Suprapubic skin (tissue), 4 donors: ENCODE measurements at regions not wholly inside any gene's neighbourhood (a gene's known extent, or its start where the extent isn't known, plus 50 kb on each side); places are given as distances from the start of the nearest gene placed in this dataset.

Source experiments
- DNase-seq, 2 donors: peaks; one replicate each; pipeline ENCODE4 v3.0.0-alpha.2; 2019; ENCODE audit warnings: low spot score in 2 of 2
- H3K27ac ChIP-seq: fragments of 200-600 bp; sonication (generic); one replicate; pipeline ENCODE4 v1.5.1; 2019
- H3K27me3 ChIP-seq: fragments of 200-600 bp; sonication (generic); one replicate; pipeline ENCODE4 v1.5.1; 2019
- H3K36me3 ChIP-seq: fragments of 200-600 bp; sonication (generic); one replicate; pipeline ENCODE4 v1.5.1; 2019
- H3K4me1 ChIP-seq: fragments of 200-600 bp; sonication (generic); one replicate; pipeline ENCODE4 v1.5.1; 2019
- H3K4me3 ChIP-seq: fragments of 200-600 bp; sonication (generic); one replicate; pipeline ENCODE4 v1.5.1; 2019; ENCODE audit warnings: mild to moderate bottlenecking
- H3K9me3 ChIP-seq: fragments of 200-600 bp; sonication (generic); one replicate; pipeline ENCODE4 v1.5.1; 2019
- EP300 ChIP-seq: sonication (generic); formaldehyde crosslinking; IDR thresholded peaks from one replicate; pipeline ENCODE4 v1.6.1; 2017; ENCODE audit warnings: antibody characterized with exemption
- POLR2A ChIP-seq, 2 donors: fragments of 450-650 bp; IDR thresholded peaks; one replicate each; pipeline ENCODE4 v1.6.1; 2017; ENCODE audit warnings: antibody characterized with exemption in 2 of 2, mild to moderate bottlenecking in 2 of 2, moderate library complexity in 2 of 2
- POLR2AphosphoS5 ChIP-seq, 3 donors: sonication (generic); formaldehyde crosslinking; IDR thresholded peaks; one replicate each; pipeline ENCODE4 v1.6.1; 2017; ENCODE audit warnings: antibody characterized with exemption in 3 of 3
- WGBS: methylation state at CpG from one replicate; pipeline ENCODE4 v1.1.5; 2018; 5-methylcytosine and 5-hydroxymethylcytosine counted together
- TF ChIP-seq, protein P1 (sequence below), 2 donors: fragments of 200-600 bp in 1 of 2; fragments of 450-650 bp in 1 of 2; sonication (generic) in 1 of 2; IDR thresholded peaks; one replicate each; pipeline ENCODE4 v1.5.1; 2016 to 2019; ENCODE audit warnings: antibody characterized with exemption in 2 of 2, mild to moderate bottlenecking in 1 of 2, moderate library complexity in 1 of 2

DNA sequence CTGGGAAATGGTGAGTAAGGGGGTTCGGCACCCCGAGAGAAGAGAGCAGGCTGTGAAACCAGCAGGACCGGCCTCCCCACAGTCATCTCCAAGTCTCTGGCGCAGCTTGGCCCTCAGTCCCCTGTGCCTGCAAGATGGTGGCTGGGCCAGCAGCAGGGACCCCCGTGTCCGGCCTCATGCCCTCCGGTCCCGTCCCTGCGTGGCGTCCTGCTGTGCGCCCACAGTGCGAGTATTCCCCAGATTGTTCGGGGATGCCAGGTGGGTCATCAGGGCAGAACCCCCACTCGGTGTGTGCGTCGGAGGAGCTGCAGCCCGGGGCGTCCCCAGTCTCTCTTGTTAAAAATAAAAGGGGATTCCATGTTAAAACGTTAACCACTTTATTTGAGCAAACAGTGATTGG lies 216.9 kb upstream of the ALG10B start:
- 93% methylated on average over 10 of the region's 19 CpGs for WGBS
- no peak overlapping the region for H3K4me3 ChIP-seq
- peaks cover 6% of the 10 kb centered on the region for H3K9me3 ChIP-seq
- H3K4me1 ChIP-seq: no peaks in the 10 kb centered on the region
- DNase-seq: no peak
- H3K27ac ChIP-seq: no peak overlapping the region
- H3K27me3 ChIP-seq: no peaks in the 10 kb centered on the region
- H3K36me3 ChIP-seq: no peaks in the 10 kb centered on the region
- TF ChIP-seq, protein P1, sequence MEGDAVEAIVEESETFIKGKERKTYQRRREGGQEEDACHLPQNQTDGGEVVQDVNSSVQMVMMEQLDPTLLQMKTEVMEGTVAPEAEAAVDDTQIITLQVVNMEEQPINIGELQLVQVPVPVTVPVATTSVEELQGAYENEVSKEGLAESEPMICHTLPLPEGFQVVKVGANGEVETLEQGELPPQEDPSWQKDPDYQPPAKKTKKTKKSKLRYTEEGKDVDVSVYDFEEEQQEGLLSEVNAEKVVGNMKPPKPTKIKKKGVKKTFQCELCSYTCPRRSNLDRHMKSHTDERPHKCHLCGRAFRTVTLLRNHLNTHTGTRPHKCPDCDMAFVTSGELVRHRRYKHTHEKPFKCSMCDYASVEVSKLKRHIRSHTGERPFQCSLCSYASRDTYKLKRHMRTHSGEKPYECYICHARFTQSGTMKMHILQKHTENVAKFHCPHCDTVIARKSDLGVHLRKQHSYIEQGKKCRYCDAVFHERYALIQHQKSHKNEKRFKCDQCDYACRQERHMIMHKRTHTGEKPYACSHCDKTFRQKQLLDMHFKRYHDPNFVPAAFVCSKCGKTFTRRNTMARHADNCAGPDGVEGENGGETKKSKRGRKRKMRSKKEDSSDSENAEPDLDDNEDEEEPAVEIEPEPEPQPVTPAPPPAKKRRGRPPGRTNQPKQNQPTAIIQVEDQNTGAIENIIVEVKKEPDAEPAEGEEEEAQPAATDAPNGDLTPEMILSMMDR (IDR thresholded peaks at IDR 0.05): no peak
- TF ChIP-seq POLR2AphosphoS5 (IDR thresholded peaks at IDR 0.05) (no peak), POLR2A (IDR thresholded peaks at IDR 0.05) (no peak), EP300 (no peak)

DNA sequence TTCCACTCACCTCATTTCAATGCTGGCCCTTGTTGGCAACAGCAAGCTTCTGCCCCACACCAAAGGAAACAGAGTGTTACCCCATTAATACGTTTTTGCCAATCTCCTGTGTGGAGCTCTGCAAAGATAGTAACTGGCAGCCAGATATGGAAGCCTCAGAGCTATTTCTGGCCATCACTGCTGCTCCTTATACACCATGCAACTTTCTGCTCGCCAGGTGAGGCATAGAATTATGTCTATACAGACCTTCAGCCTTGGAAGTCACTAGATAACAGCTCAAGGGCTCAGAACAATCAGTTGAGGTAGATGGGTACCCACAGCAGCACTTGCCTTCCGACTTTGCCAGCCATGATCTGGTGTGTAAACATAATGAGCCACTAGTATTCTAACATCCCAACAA lies 214.8 kb upstream of the ALG10B start:
- no peak for TF ChIP-seq EP300
- no peak for TF ChIP-seq POLR2AphosphoS5 (IDR thresholded peaks at IDR 0.05)
- no peak for TF ChIP-seq POLR2A (IDR thresholded peaks at IDR 0.05)
- TF ChIP-seq, protein P1 (IDR thresholded peaks at IDR 0.05): no peak
- Histone ChIP-seq H3K27me3 (no peaks in the 10 kb centered on the region), H3K4me3 (no peak overlapping the region), H3K27ac (no peak overlapping the region), H3K4me1 (no peaks in the 10 kb centered on the region), H3K9me3 (peaks cover 6% of the 10 kb centered on the region), H3K36me3 (no peaks in the 10 kb centered on the region)
- 24% methylated on average over 3 of the region's 3 CpGs for WGBS
- no peak for DNase-seq

DNA sequence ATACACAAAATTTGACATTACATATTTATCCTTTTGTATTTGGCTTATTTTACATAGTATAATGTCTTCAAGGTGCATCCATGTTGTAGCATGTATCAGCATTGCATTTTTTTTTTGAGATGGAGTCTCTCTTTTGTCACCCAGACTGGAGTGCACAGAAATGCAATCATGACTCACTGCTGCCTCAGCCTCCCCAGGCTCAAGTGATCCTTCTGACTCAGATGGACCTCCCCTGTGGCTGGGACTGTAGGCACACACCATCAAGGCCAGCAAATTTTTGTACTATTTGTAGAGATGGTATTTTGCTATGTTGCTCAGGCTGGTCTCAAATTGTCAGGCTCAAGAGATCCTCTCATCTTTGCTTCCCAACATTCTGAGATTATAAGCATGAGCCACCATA lies 214.4 kb upstream of the ALG10B start:
- H3K4me3 ChIP-seq: no peak overlapping the region
- H3K4me1 ChIP-seq: no peaks in the 10 kb centered on the region
- no peak for DNase-seq
- H3K27ac ChIP-seq: no peak overlapping the region
- H3K9me3 ChIP-seq: peaks cover 6% of the 10 kb centered on the region
- H3K27me3 ChIP-seq: no peaks in the 10 kb centered on the region
- no peak for TF ChIP-seq POLR2A (IDR thresholded peaks at IDR 0.05)
- TF ChIP-seq POLR2AphosphoS5 (IDR thresholded peaks at IDR 0.05): no peak
- TF ChIP-seq EP300: no peak
- TF ChIP-seq, protein P1 (IDR thresholded peaks at IDR 0.05): no peak
- no peaks in the 10 kb centered on the region for H3K36me3 ChIP-seq

DNA sequence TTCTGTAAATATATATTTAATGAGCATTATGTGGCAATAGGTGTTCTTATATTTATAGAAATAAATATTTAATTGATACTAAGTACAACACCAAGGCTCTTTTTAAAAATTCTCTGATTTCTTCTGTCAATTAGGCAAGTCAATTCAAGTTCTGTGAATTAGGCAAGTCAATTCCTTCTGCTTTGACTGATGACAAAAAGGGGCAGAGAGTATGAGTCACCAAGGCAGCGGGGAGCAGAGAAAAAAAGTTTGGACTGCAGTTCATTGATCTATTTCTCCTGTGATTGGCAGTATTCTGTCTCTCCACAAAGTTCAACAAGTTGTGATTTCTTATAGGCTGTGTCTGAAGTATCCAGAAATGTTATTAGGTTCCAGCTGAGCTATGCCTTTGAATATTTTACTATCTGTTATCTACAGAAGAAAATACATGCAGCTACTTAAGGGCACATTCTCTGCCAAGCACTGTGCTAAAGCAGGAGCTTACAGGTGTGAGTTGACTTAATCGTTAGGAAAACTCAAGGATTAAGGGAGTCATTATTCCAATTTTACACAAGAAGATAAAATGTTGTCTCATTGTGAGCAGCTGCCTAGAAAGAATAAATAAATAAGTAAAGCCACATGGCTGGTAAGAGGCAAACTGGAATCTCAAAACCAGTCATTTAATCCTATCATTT lies 206.4 kb upstream of the ALG10B start:
- 55% methylated on average over 2 of the region's 2 CpGs for WGBS
- no peaks in the 10 kb centered on the region for H3K9me3 ChIP-seq
- DNase-seq: no peak

DNA sequence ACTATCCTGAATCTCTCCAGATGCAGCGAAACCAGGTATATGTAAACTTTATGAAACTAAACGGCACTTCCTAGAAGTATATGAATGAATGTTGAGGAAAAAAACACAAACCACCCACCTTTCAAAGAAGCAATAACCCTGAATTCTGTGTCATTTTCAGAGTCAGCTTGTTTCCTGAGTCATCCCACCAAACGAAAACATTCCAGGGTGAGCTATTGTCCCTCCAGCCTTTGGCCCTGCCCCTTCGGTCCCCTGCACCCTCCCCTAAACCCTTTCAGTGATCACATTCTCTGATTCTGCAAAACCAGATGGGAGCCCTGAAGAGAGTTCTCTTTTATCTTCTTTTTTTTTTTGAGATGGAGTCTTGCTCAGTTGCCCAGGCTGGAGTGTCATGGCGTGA lies 202.6 kb upstream of the ALG10B start:
- DNase-seq: no peak
- no peaks in the 10 kb centered on the region for H3K9me3 ChIP-seq
- H3K4me3 ChIP-seq: no peak overlapping the region
- H3K36me3 ChIP-seq: no peaks in the 10 kb centered on the region
- TF ChIP-seq POLR2A (IDR thresholded peaks at IDR 0.05): no peak
- 69% methylated on average over 5 of the region's 5 CpGs for WGBS
- no peaks in the 10 kb centered on the region for H3K27me3 ChIP-seq
- H3K4me1 ChIP-seq: no peaks in the 10 kb centered on the region
- H3K27ac ChIP-seq: no peak overlapping the region

More for the DNA sequence above, 206.4 kb upstream of the ALG10B start:
- Histone ChIP-seq H3K36me3 (no peaks in the 10 kb centered on the region), H3K4me1 (no peaks in the 10 kb centered on the region), H3K27me3 (no peaks in the 10 kb centered on the region), H3K4me3 (no peak overlapping the region), H3K27ac (no peak overlapping the region)
- TF ChIP-seq, protein P1 (IDR thresholded peaks at IDR 0.05): no peak
- TF ChIP-seq POLR2A (IDR thresholded peaks at IDR 0.05) (no peak), POLR2AphosphoS5 (IDR thresholded peaks at IDR 0.05) (no peak), EP300 (no peak)

DNA sequence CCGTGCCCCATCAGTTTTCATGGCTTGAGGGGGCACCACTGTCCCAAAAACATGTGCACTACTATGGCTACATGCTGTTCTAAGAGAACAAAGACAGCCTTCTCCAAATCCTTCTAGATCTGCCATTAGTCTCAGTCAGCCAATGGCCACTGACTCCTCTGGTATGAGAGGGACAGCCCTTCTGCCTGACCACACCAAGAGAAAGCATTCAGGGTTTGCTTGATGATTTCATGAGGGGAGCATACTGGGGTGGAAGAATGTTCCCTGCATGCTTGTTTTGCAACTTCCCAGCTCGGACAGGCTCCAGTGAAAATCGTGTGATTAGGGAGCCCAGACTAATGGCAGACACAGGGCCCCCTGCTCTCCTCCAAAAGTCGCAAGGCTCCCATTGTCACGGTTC lies 199.6 kb upstream of the ALG10B start:
- WGBS: 59% methylated on average over 5 of the region's 5 CpGs
- no peak for DNase-seq

More for the DNA sequence above, 199.6 kb upstream of the ALG10B start:
- H3K4me1 ChIP-seq: no peaks in the 10 kb centered on the region
- H3K9me3 ChIP-seq: no peaks in the 10 kb centered on the region
- H3K36me3 ChIP-seq: no peaks in the 10 kb centered on the region
- no peaks in the 10 kb centered on the region for H3K27me3 ChIP-seq
- TF ChIP-seq POLR2A (IDR thresholded peaks at IDR 0.05): no peak
- TF ChIP-seq, protein P1 (IDR thresholded peaks at IDR 0.05): no peak
- TF ChIP-seq POLR2AphosphoS5 (IDR thresholded peaks at IDR 0.05): no peak
- no peak for TF ChIP-seq EP300
- H3K4me3 ChIP-seq: no peak overlapping the region
- no peak overlapping the region for H3K27ac ChIP-seq
